ENCODE measurements at regions not wholly inside any gene's neighbourhood (a gene's known extent, or its start where the extent isn't known, plus 50 kb on each side); places are given as distances from the start of the nearest gene placed in this dataset.

GRCh38 chr2:88852753-88853402 is 161.4 kb downstream of the RPIA start:
- DNase-seq (ENCODE audit: low spot score in 2 of 2), result no peak
- Histone ChIP-seq H3K4me3 (no peak overlapping the region), H3K4me1 (no peaks in the 10 kb centered on the region), H3K27me3 (no peaks in the 10 kb centered on the region), H3K36me3 (no peaks in the 10 kb centered on the region), H3K27ac (no peak overlapping the region), H3K9me3 (no peaks in the 10 kb centered on the region)
- TF ChIP-seq POLR2A (IDR thresholded peaks at IDR 0.05) (no peak), CTCF (IDR thresholded peaks at IDR 0.05) (no peak), POLR2AphosphoS5 (IDR thresholded peaks at IDR 0.05) (no peak)
- intact Hi-C loops (cut with DNase I; ENCODE audit: low total_unique reads), result no loop called here

- Histone ChIP-seq H3K4me3 (no peak overlapping the region), H3K27me3 (no peaks in the 10 kb centered on the region), H3K4me1 (no peaks in the 10 kb centered on the region), H3K9me3 (no peaks in the 10 kb centered on the region), H3K36me3 (no peaks in the 10 kb centered on the region), H3K27ac (no peak overlapping the region)
- DNase-seq (ENCODE audit: low spot score in 2 of 2), result no peak
- intact Hi-C loops (cut with DNase I; ENCODE audit: low total_unique reads), result no loop called here
- TF ChIP-seq POLR2A (IDR thresholded peaks at IDR 0.05) (no peak), CTCF (IDR thresholded peaks at IDR 0.05) (no peak), POLR2AphosphoS5 (IDR thresholded peaks at IDR 0.05) (no peak)
Measured at GRCh38 chr2:88853403-88853790, 161.9 kb downstream of the RPIA start.

DNA sequence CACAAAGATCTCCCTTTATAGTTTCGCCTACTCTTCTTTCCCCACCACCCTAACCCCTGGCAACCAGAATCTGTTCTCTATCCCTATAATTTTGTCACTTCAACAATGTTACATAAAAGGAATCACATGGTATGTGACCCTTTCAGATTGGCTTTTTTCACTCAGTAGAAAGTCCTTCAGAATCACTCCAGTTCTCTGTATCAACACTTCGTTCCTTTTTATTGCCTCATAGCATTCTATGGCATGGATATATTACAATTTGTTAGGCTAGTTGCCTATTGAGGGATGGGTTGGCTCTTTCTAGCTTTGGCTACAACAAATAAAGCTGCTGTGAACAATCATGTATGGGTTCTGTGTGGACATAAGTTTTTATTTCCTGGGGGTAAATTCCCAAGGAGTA is 163.1 kb downstream of the RPIA start:
- Histone ChIP-seq H3K27ac (no peak overlapping the region), H3K36me3 (no peaks in the 10 kb centered on the region), H3K27me3 (no peaks in the 10 kb centered on the region), H3K9me3 (no peaks in the 10 kb centered on the region), H3K4me1 (no peaks in the 10 kb centered on the region), H3K4me3 (no peak overlapping the region)
- no peak for DNase-seq (ENCODE audit: low spot score in 2 of 2)
- intact Hi-C loops (cut with DNase I; ENCODE audit: low total_unique reads), result no loop called here
- TF ChIP-seq POLR2A (IDR thresholded peaks at IDR 0.05) (no peak), POLR2AphosphoS5 (IDR thresholded peaks at IDR 0.05) (no peak), CTCF (IDR thresholded peaks at IDR 0.05) (no peak)

GRCh38 chr2:88855620-88856408 is 164.3 kb downstream of the RPIA start:
- no peak overlapping the region for H3K27ac ChIP-seq
- intact Hi-C loops (cut with DNase I; ENCODE audit: low total_unique reads), result no loop called here
- H3K9me3 ChIP-seq, result no peaks in the 10 kb centered on the region
- no peaks in the 10 kb centered on the region for H3K4me1 ChIP-seq
- H3K27me3 ChIP-seq, result peaks cover 0 to under 1% of the 10 kb centered on the region in 2 donors
- no peak for DNase-seq (ENCODE audit: low spot score in 2 of 2)
- no peaks in the 10 kb centered on the region for H3K36me3 ChIP-seq
- TF ChIP-seq POLR2AphosphoS5 (IDR thresholded peaks at IDR 0.05) (no peak), CTCF (IDR thresholded peaks at IDR 0.05) (no peak), POLR2A (IDR thresholded peaks at IDR 0.05) (no peak)
- H3K4me3 ChIP-seq, result no peak overlapping the region

DNA sequence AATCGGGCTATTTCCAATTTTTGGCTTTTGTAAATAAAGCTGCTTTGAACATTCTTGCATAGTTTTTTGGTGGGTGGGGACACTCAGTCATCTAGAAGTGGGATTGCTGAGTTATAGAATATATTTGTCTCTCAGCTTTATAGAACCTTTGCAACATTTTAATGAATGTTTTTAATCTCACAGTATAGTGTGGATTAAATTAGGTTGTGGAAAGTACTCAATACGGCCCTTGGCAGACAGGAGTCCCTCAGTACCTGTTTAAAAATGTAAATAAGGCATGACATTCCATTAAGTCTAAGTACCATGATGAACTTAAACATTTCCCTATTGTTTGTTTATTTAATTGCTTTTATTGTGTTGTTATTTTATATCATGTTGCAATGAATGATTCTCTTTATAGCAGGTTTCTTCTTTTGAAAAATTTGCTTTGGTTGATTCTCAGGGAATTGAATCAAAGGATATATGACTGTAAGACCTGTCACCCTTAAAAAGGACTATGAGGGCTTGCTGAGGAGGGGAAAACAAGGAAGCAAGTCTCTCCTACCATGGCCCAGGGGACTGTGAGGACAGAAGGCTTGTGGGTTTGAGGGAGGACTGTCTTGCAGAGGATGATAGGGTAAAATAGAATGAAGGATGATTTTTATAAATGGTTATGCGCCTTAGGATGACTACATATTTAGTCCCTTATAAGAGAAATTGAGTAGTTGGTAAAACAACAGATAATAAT is 165.1 kb downstream of the RPIA start:
- intact Hi-C loops (cut with DNase I; ENCODE audit: low total_unique reads), result no loop called here

More for the DNA sequence above, 165.1 kb downstream of the RPIA start:
- Histone ChIP-seq H3K27me3 (peaks cover 0 to 4% of the 10 kb centered on the region in 2 donors), H3K9me3 (no peaks in the 10 kb centered on the region), H3K4me1 (no peaks in the 10 kb centered on the region), H3K27ac (no peak overlapping the region), H3K4me3 (no peak overlapping the region), H3K36me3 (no peaks in the 10 kb centered on the region)
- TF ChIP-seq POLR2AphosphoS5 (IDR thresholded peaks at IDR 0.05), result no peak
- TF ChIP-seq CTCF (IDR thresholded peaks at IDR 0.05), result no peak
- no peak for TF ChIP-seq POLR2A (IDR thresholded peaks at IDR 0.05)
- no peak for DNase-seq (ENCODE audit: low spot score in 2 of 2)
